Astrocyte (in vitro differentiated cells and primary cell): ENCODE measurements at regions not wholly inside any gene's neighbourhood (a gene's known extent, or its start where the extent isn't known, plus 50 kb on each side); places are given as distances from the start of the nearest gene placed in this dataset.

Source experiments
- DNase-seq: peaks from one replicate; pipeline ENCODE4 v3.0.0-alpha.2; 2010; ENCODE audit warnings: low read depth
- FAIRE-seq: peaks from 2 replicates; lab custom pipeline; 2011; peaks lifted over from hg19 to GRCh38; lab: Jason Lieb, UNC
- H2AFZ ChIP-seq: 2 replicates; pipeline ENCODE4 v1.6.0; 2012; ENCODE audit warnings: low read depth, low read length, inconsistent platforms
- H3K27ac ChIP-seq: 2 replicates; pipeline ENCODE4 v1.5.1; 2011; ENCODE audit warnings: low read depth, low read length, inconsistent platforms
- H3K27me3 ChIP-seq: 2 replicates; pipeline ENCODE4 v1.6.0; 2011; ENCODE audit warnings: low read length, inconsistent platforms; ENCODE audit not compliant: insufficient read depth
- H3K36me3 ChIP-seq: 2 replicates; pipeline ENCODE4 v1.5.1; 2011; ENCODE audit warnings: low read length, inconsistent platforms; ENCODE audit not compliant: insufficient read depth
- H3K4me1 ChIP-seq: 2 replicates; pipeline ENCODE4 v1.5.1; 2011; ENCODE audit warnings: low read length, inconsistent platforms; ENCODE audit not compliant: insufficient read depth
- H3K4me2 ChIP-seq: 2 replicates; pipeline ENCODE4 v1.6.0; 2012; ENCODE audit warnings: low read length, inconsistent platforms
- H3K4me3 ChIP-seq: 2 replicates; pipeline ENCODE4 v1.5.1; 2011; ENCODE audit warnings: low read depth, mild to moderate bottlenecking, low read length, inconsistent platforms; ENCODE audit not compliant: insufficient read depth
- H3K79me2 ChIP-seq: 2 replicates; pipeline ENCODE4 v1.6.0; 2012; ENCODE audit warnings: mild to moderate bottlenecking, low read length, inconsistent platforms; ENCODE audit not compliant: insufficient read depth
- H3K9ac ChIP-seq: 2 replicates; pipeline ENCODE4 v1.6.0; 2012; ENCODE audit warnings: mild to moderate bottlenecking, low read length, inconsistent platforms
- H3K9me3 ChIP-seq: 2 replicates; pipeline ENCODE4 v1.5.1; 2012; ENCODE audit warnings: low read depth, mild to moderate bottlenecking, low read length, inconsistent platforms; ENCODE audit not compliant: insufficient read depth
- H4K20me1 ChIP-seq: 2 replicates; pipeline ENCODE4 v1.6.0; 2012; ENCODE audit warnings: low read length, inconsistent platforms; ENCODE audit not compliant: insufficient read depth
- H3K27ac Mint-ChIP-seq: one replicate; pipeline ENCODE4 v1.8.0; 2021; ENCODE audit warnings: mild to moderate bottlenecking, mixed read lengths; ENCODE audit not compliant: unreplicated experiment
- H3K27me3 Mint-ChIP-seq: one replicate; pipeline ENCODE4 v1.8.0; 2021; ENCODE audit warnings: low read depth, mixed read lengths; ENCODE audit not compliant: unreplicated experiment
- H3K36me3 Mint-ChIP-seq: one replicate; pipeline ENCODE4 v1.8.0; 2021; ENCODE audit warnings: low read depth, mixed read lengths; ENCODE audit not compliant: unreplicated experiment
- H3K4me1 Mint-ChIP-seq: one replicate; pipeline ENCODE4 v1.8.0; 2021; ENCODE audit warnings: low read depth, mixed read lengths; ENCODE audit not compliant: unreplicated experiment
- H3K4me3 Mint-ChIP-seq: one replicate; pipeline ENCODE4 v1.8.0; 2021; ENCODE audit warnings: mild to moderate bottlenecking, moderate library complexity, mixed read lengths; ENCODE audit not compliant: unreplicated experiment
- H3K9me3 Mint-ChIP-seq: one replicate; pipeline ENCODE4 v1.8.0; 2021; ENCODE audit warnings: mild to moderate bottlenecking, mixed read lengths; ENCODE audit not compliant: unreplicated experiment
- CTCF ChIP-seq: IDR thresholded peaks from 2 replicates; pipeline ENCODE4 v1.5.1; 2011; ENCODE audit warnings: low read depth, mild to moderate bottlenecking, inconsistent platforms, low read length, moderate library complexity; ENCODE audit not compliant: insufficient read depth
- EZH2 ChIP-seq: IDR thresholded peaks from 2 replicates; pipeline ENCODE4 v1.6.1; 2012; ENCODE audit warnings: mild to moderate bottlenecking, low read length, inconsistent platforms; ENCODE audit not compliant: insufficient read depth

DNA sequence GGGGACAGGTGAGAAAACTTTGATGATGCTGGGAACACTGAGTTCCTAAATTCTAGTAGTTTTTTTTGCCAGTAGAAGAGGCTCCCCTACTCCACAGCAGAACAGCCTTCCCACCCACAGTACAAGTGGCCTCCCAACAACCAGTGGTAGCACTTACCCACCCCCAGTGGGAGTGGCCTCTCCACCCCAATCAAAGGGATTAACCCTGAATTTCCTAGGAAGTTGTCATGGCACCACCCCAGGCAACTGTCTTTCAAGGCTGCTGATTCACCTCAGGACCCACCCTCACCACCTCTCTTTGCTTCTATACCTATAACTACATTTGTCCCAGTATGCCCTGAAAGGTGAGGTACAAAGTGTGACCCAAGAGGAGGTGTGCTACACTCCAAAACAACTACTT is 81.4 kb upstream of the PRDX6 start:
- Histone ChIP-seq H2AFZ (no peak overlapping the region), H3K9me3 (no peaks in the 10 kb centered on the region), H3K4me1 (peaks cover 10% of the 10 kb centered on the region), H3K4me2 (no peak overlapping the region), H3K79me2 (no peaks in the 10 kb centered on the region), H3K27ac (no peak overlapping the region), H3K36me3 (no peaks in the 10 kb centered on the region), H4K20me1 (no peaks in the 10 kb centered on the region), H3K27me3 (no peaks in the 10 kb centered on the region), H3K4me3 (no peak overlapping the region), H3K9ac (no peak overlapping the region)
- TF ChIP-seq CTCF: no peak
- no peak for TF ChIP-seq EZH2
- H3K4me3 Mint-ChIP-seq: no peak overlapping the region
- no peaks in the 10 kb centered on the region for H3K27me3 Mint-ChIP-seq
- H3K9me3 Mint-ChIP-seq: peaks cover 2% of the 10 kb centered on the region
- H3K36me3 Mint-ChIP-seq: no peaks in the 10 kb centered on the region
- no peak overlapping the region for H3K27ac Mint-ChIP-seq
- peaks cover 21% of the 10 kb centered on the region for H3K4me1 Mint-ChIP-seq
- FAIRE-seq (no peak), DNase-seq (no peak)

DNA sequence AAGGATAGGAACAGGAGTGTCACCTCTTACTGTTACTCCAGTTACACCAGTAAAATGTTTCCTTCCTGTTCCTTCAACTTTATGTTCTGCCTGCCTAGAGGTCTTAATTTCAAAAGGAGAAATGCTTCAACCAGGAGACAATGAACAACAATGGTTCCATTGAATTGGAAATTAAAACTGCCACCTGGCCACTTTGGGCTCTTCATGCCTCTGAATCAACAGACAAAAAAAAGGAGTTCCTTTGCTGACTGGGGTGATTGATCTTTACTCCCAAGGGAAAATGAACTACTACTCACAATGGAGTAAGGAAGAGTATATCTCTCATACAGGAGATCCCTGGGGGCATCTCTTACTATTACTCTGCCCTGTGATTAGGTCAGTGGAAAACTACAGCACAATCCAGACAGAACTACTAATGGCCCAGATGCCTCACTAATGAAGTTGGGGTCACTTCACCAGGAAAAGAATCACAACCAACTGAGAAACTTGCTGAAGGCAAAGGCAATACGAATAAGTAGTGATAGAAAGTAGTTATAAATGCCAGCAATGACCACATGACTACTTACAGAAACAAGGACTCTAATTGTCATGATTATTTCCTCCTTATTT is 76.6 kb upstream of the PRDX6 start:
- no peaks in the 10 kb centered on the region for H3K36me3 Mint-ChIP-seq
- H3K27ac Mint-ChIP-seq: no peak overlapping the region
- peaks cover 2% of the 10 kb centered on the region for H3K9me3 Mint-ChIP-seq
- Histone ChIP-seq H2AFZ (no peak overlapping the region), H3K4me3 (no peak overlapping the region), H3K27ac (no peak overlapping the region), H4K20me1 (no peaks in the 10 kb centered on the region), H3K9me3 (no peaks in the 10 kb centered on the region), H3K36me3 (no peaks in the 10 kb centered on the region), H3K4me1 (peaks cover under 1% of the 10 kb centered on the region), H3K27me3 (no peaks in the 10 kb centered on the region), H3K79me2 (no peaks in the 10 kb centered on the region), H3K4me2 (no peak overlapping the region), H3K9ac (no peak overlapping the region)
- no peak for DNase-seq
- H3K4me1 Mint-ChIP-seq: no peaks in the 10 kb centered on the region
- TF ChIP-seq EZH2: no peak
- TF ChIP-seq CTCF: no peak
- FAIRE-seq: no peak
- no peaks in the 10 kb centered on the region for H3K27me3 Mint-ChIP-seq
- H3K4me3 Mint-ChIP-seq: no peak overlapping the region

DNA sequence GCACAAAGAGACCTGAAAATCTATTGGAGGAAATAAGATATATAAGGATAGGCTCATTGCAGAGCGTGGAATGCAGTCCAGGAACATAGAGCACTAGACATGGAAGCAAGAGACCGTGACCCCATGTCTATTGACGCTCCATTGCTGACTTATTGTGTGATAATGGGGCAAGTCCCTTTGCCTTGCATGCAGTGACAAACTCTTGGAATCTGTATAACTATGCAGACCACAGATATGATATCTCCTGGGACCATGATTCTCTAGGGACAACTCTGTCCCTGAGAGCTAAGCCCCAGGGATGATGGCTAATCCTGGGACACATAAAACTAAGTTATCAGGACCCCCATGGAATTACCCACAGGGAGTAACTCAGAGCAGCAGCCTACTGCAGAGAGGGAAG is 73.1 kb upstream of the PRDX6 start:
- FAIRE-seq: no peak
- Mint-ChIP-seq H3K27ac (no peak overlapping the region), H3K27me3 (no peaks in the 10 kb centered on the region)

More for the DNA sequence above, 73.1 kb upstream of the PRDX6 start:
- Histone ChIP-seq H3K9me3 (no peaks in the 10 kb centered on the region), H3K36me3 (no peaks in the 10 kb centered on the region), H2AFZ (no peak overlapping the region), H3K27ac (no peak overlapping the region), H3K27me3 (no peaks in the 10 kb centered on the region), H3K9ac (no peak overlapping the region), H3K4me2 (no peak overlapping the region), H4K20me1 (no peaks in the 10 kb centered on the region), H3K4me3 (no peak overlapping the region), H3K79me2 (no peaks in the 10 kb centered on the region), H3K4me1 (peaks cover 6% of the 10 kb centered on the region)
- DNase-seq: no peak
- Mint-ChIP-seq H3K4me1 (peaks cover 4% of the 10 kb centered on the region), H3K9me3 (no peaks in the 10 kb centered on the region), H3K4me3 (no peak overlapping the region), H3K36me3 (no peaks in the 10 kb centered on the region)
- no peak for TF ChIP-seq CTCF
- no peak for TF ChIP-seq EZH2
